HEK293 (cell line): ENCODE measurements at regions not wholly inside any gene's neighbourhood (a gene's known extent, or its start where the extent isn't known, plus 50 kb on each side); places are given as distances from the start of the nearest gene placed in this dataset.

Source experiments
- CTCF ChIA-PET: fragments of 350-600 bp; formaldehyde crosslinking; extraction: SDS; loops from one replicate; lab custom pipeline; 2021; ENCODE audit warnings: antibody characterized with exemption; lab: Yijun Ruan, JAX
- POLR2A ChIA-PET: fragments of 300-600 bp; formaldehyde crosslinking; extraction: SDS; loops from one replicate; lab custom pipeline; 2020; ENCODE audit warnings: antibody characterized with exemption, inconsistent platforms; lab: Yijun Ruan, JAX
- H3K27ac ChIP-seq: fragments of 200-500 bp; sonication (Bioruptor generic); 2 replicates; pipeline ENCODE4 v1.5.1; 2014; ENCODE audit warnings: low read depth, low read length, control low read depth, inconsistent platforms; ENCODE audit errors: extremely low read depth
- H3K36me3 ChIP-seq, 2 experiments: fragments of 200-500 bp in 1 of 2; sonication (Bioruptor generic) in 1 of 2; 1 replicate in 1 of 2; 2 replicates in 1 of 2; pipeline ENCODE4 v1.5.1; 2014 to 2017; ENCODE audit warnings: inconsistent platforms in 2 of 2, low read length in 2 of 2; ENCODE audit not compliant: control insufficient read depth in 2 of 2, insufficient read depth in 1 of 2
- H3K4me1 ChIP-seq: fragments of 200-500 bp; sonication (Bioruptor generic); 2 replicates; pipeline ENCODE4 v1.5.1; 2014; ENCODE audit warnings: mild to moderate bottlenecking, low read length, inconsistent platforms; ENCODE audit not compliant: control insufficient read depth, insufficient read depth
- H3K4me3 ChIP-seq: 2 replicates; pipeline ENCODE4 v1.5.1; 2011; ENCODE audit warnings: low read depth, mild to moderate bottlenecking, control low read depth, low read length, moderate library complexity
- H3K9me3 ChIP-seq: fragments of 200-500 bp; sonication (Bioruptor generic); 2 replicates; pipeline ENCODE4 v1.5.1; 2014; ENCODE audit warnings: low read depth, low read length, inconsistent platforms; ENCODE audit not compliant: control insufficient read depth, insufficient read depth
- BCL6B ChIP-seq: fragments of 450-650 bp; formaldehyde crosslinking; IDR thresholded peaks from 2 replicates; pipeline ENCODE4 v1.5.1; 2017; ENCODE audit warnings: missing biosample characterization, missing genetic modification characterization
- IKZF3 ChIP-seq: fragments of 450-650 bp; IDR thresholded peaks from 2 replicates; pipeline ENCODE4 v1.5.0; 2018; ENCODE audit warnings: missing biosample characterization, mild to moderate bottlenecking, missing genetic modification characterization, moderate library complexity
- PRDM10 ChIP-seq: fragments of 450-650 bp; formaldehyde crosslinking; IDR thresholded peaks from 2 replicates; pipeline ENCODE4 v1.5.1; 2016; ENCODE audit warnings: missing biosample characterization, missing genetic modification characterization
- TCF7L2 ChIP-seq: IDR thresholded peaks from 2 replicates; pipeline ENCODE4 v1.6.1; 2011; ENCODE audit warnings: low read depth, mild to moderate bottlenecking, inconsistent platforms, low read length, moderate library complexity, borderline replicate concordance
- ZBTB20 ChIP-seq: fragments of 450-650 bp; formaldehyde crosslinking; IDR thresholded peaks from 2 replicates; pipeline ENCODE4 v1.5.1; 2016; ENCODE audit warnings: missing biosample characterization, missing genetic modification characterization
- ZBTB48 ChIP-seq: fragments of 450-650 bp; formaldehyde crosslinking; IDR thresholded peaks from 2 replicates; pipeline ENCODE4 v1.5.1; 2016; ENCODE audit warnings: missing biosample characterization, missing genetic modification characterization
- ZFP3 ChIP-seq: fragments of 450-650 bp; formaldehyde crosslinking; IDR thresholded peaks from 2 replicates; pipeline ENCODE4 v1.5.1; 2016; ENCODE audit warnings: low read depth, missing biosample characterization, missing genetic modification characterization
- ZNF169 ChIP-seq: fragments of 450-650 bp; formaldehyde crosslinking; IDR thresholded peaks from 2 replicates; pipeline ENCODE4 v1.5.1; 2016; ENCODE audit warnings: missing biosample characterization, missing genetic modification characterization
- ZNF202 ChIP-seq: fragments of 450-650 bp; formaldehyde crosslinking; IDR thresholded peaks from 2 replicates; pipeline ENCODE4 v1.5.1; 2016; ENCODE audit warnings: missing biosample characterization, missing genetic modification characterization, borderline replicate concordance
- ZNF274 ChIP-seq, 2 experiments: fragments of 200-500 bp in 1 of 2; fragments of 450-650 bp in 1 of 2; sonication (Bioruptor generic) in 1 of 2; formaldehyde crosslinking in 1 of 2; IDR thresholded peaks; 2 replicates each; pipeline versions ENCODE4 v1.5.1 to v1.6.1; 2014 to 2016; ENCODE audit warnings: borderline replicate concordance in 1 of 2, inconsistent platforms in 1 of 2, low read length in 1 of 2, missing biosample characterization in 1 of 2, missing genetic modification characterization in 1 of 2
- ZNF280C ChIP-seq: fragments of 450-650 bp; formaldehyde crosslinking; IDR thresholded peaks from 2 replicates; pipeline ENCODE4 v1.5.1; 2016; ENCODE audit warnings: missing biosample characterization, missing genetic modification characterization
- ZNF292 ChIP-seq: fragments of 450-650 bp; formaldehyde crosslinking; IDR thresholded peaks from 2 replicates; pipeline ENCODE4 v1.5.1; 2016; ENCODE audit warnings: low read depth, missing biosample characterization, missing genetic modification characterization, borderline replicate concordance
- ZNF324 ChIP-seq: fragments of 450-650 bp; formaldehyde crosslinking; IDR thresholded peaks from 2 replicates; pipeline ENCODE4 v1.5.1; 2016; ENCODE audit warnings: missing biosample characterization, missing genetic modification characterization
- ZNF449 ChIP-seq: fragments of 450-650 bp; formaldehyde crosslinking; IDR thresholded peaks from 2 replicates; pipeline ENCODE4 v1.5.1; 2017; ENCODE audit warnings: missing biosample characterization, mild to moderate bottlenecking, missing genetic modification characterization, moderate library complexity
- ZNF624 ChIP-seq: fragments of 450-650 bp; formaldehyde crosslinking; IDR thresholded peaks from 2 replicates; pipeline ENCODE4 v1.5.1; 2017; ENCODE audit warnings: missing biosample characterization, missing genetic modification characterization
- ZNF629 ChIP-seq: fragments of 450-650 bp; formaldehyde crosslinking; IDR thresholded peaks from 2 replicates; pipeline ENCODE4 v1.5.1; 2017; ENCODE audit warnings: missing biosample characterization, missing genetic modification characterization
- ZNF660 ChIP-seq: fragments of 450-650 bp; IDR thresholded peaks from 2 replicates; pipeline ENCODE4 v1.5.1; 2018; ENCODE audit warnings: missing biosample characterization, mild to moderate bottlenecking, missing genetic modification characterization
- ZNF664 ChIP-seq: fragments of 450-650 bp; formaldehyde crosslinking; IDR thresholded peaks from 2 replicates; pipeline ENCODE4 v1.5.1; 2016; ENCODE audit warnings: missing biosample characterization, missing genetic modification characterization
- ZNF677 ChIP-seq: fragments of 450-650 bp; IDR thresholded peaks from 2 replicates; pipeline ENCODE4 v1.5.0; 2018; ENCODE audit warnings: missing biosample characterization, mild to moderate bottlenecking, missing genetic modification characterization, moderate library complexity
- ZNF777 ChIP-seq: fragments of 450-650 bp; formaldehyde crosslinking; IDR thresholded peaks from 2 replicates; pipeline ENCODE4 v1.5.1; 2017; ENCODE audit warnings: missing biosample characterization, missing genetic modification characterization, borderline replicate concordance
- ZNF785 ChIP-seq: fragments of 450-650 bp; formaldehyde crosslinking; IDR thresholded peaks from 2 replicates; pipeline ENCODE4 v1.5.1; 2016; ENCODE audit warnings: missing biosample characterization, missing genetic modification characterization
- ZNF792 ChIP-seq: fragments of 450-650 bp; formaldehyde crosslinking; IDR thresholded peaks from 2 replicates; pipeline ENCODE4 v1.5.1; 2016; ENCODE audit warnings: missing biosample characterization, missing genetic modification characterization
- TF ChIP-seq, protein P1 (sequence below): fragments of 450-650 bp; formaldehyde crosslinking; IDR thresholded peaks from 2 replicates; pipeline ENCODE4 v1.5.1; 2016; ENCODE audit warnings: missing biosample characterization, missing genetic modification characterization

DNA sequence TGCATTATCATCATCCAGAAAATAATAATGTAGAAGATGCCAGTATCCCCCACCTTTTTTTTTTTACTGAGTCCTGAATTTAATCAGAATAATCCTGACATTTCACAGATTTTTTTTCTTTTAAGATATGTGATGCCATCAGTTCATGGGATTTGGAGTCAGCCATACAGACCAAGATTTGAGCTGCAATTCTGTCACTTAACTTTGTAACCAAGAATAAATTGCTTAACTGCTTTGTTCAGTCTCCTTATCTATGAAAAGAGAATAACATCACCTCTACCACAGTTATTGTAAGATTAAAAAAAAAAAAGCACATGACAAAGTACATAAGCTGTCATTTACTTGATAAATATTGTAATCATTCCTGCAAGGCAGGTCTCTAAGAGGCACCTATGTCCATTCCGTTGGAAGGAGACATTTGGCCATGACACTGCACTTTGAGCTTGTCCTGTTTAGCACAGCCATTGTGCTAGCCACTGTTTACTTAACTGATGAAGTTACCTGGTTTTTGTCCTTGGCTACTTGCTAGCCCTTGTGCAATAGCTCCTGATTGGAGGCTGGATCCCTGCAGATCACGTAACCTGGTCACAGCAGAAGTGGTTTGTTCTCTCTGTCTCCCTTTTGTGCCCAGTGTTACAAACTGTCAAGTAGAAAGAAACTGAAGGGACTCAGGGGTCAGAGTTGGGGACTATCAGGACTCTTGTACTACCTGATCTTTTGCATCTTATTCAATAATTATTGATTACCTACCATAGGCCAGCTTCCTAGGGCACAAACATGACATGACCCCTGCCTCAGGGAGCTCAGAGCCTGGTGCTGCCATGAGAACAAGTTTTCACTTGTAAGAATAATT is 306.0 kb downstream of the WDR72 start:
- CTCF ChIA-PET = no interaction called here
- no peaks in the 10 kb centered on the region for H3K36me3 ChIP-seq
- no peak overlapping the region for H3K4me3 ChIP-seq
- H3K27ac ChIP-seq = no peak overlapping the region
- TF ChIP-seq ZNF274 (IDR thresholded peaks at IDR 0.05; ENCODE audit: low read length) (no peak), ZNF274 (tag by site-specific recombination; IDR thresholded peaks at IDR 0.05; ENCODE audit: borderline replicate concordance) (no peak), ZNF624 (tag by site-specific recombination) (no peak), ZNF280C (tag by site-specific recombination) (no peak), ZNF792 (tag by site-specific recombination) (no peak), ZNF292 (no peak), ZBTB20 (no peak), ZBTB48 (no peak), ZNF629 (tag by site-specific recombination) (no peak), ZNF660 (no peak), IKZF3 (no peak), ZNF169 (tag by site-specific recombination) (no peak), ZNF785 (no peak), ZNF777 (tag by site-specific recombination) (no peak), ZNF677 (tag by site-specific recombination) (no peak), ZNF324 (no peak), ZFP3 (no peak), ZNF449 (no peak), TCF7L2 (no peak)
- TF ChIP-seq, protein P1, sequence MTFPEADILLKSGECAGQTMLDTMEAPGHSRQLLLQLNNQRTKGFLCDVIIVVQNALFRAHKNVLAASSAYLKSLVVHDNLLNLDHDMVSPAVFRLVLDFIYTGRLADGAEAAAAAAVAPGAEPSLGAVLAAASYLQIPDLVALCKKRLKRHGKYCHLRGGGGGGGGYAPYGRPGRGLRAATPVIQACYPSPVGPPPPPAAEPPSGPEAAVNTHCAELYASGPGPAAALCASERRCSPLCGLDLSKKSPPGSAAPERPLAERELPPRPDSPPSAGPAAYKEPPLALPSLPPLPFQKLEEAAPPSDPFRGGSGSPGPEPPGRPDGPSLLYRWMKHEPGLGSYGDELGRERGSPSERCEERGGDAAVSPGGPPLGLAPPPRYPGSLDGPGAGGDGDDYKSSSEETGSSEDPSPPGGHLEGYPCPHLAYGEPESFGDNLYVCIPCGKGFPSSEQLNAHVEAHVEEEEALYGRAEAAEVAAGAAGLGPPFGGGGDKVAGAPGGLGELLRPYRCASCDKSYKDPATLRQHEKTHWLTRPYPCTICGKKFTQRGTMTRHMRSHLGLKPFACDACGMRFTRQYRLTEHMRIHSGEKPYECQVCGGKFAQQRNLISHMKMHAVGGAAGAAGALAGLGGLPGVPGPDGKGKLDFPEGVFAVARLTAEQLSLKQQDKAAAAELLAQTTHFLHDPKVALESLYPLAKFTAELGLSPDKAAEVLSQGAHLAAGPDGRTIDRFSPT (tag by site-specific recombination) = no peak
- TF ChIP-seq, all 188 proteins: peak for 0
- POLR2A ChIA-PET = no interaction called here
- no peaks in the 10 kb centered on the region for H3K4me1 ChIP-seq
- H3K9me3 ChIP-seq = no peaks in the 10 kb centered on the region

- Histone ChIP-seq H3K9me3 (no peaks in the 10 kb centered on the region), H3K4me1 (no peaks in the 10 kb centered on the region), H3K4me3 (no peak overlapping the region), H3K27ac (no peak overlapping the region), H3K36me3 (no peaks in the 10 kb centered on the region)
- ChIA-PET POLR2A (no interaction called here), CTCF (no interaction called here)
- TF ChIP-seq BCL6B (tag by site-specific recombination) (no peak), ZNF677 (tag by site-specific recombination) (no peak), PRDM10 (no peak), ZNF664 (tag by site-specific recombination) (no peak), ZNF202 (tag by site-specific recombination) (no peak)
Observed at GRCh38 chr15:53448232-53449015, 311.0 kb downstream of the WDR72 start.
